Calu3 (cell line): ENCODE measurements at regions not wholly inside any gene's neighbourhood (a gene's known extent, or its start where the extent isn't known, plus 50 kb on each side); places are given as distances from the start of the nearest gene placed in this dataset.

ENCODE experiments used
- BruUV-seq: library from RNA; stranded (reverse); fragments of 400-500 nt; replicated peaks from 2 replicates; lab custom pipeline; 2021; lab: Mats Ljungman, UMichigan
- CTCF ChIA-PET: fragments of 300-600 bp; sonication (Branson Sonifier 250); formaldehyde crosslinking; loops from one replicate; lab custom pipeline; 2022; ENCODE audit warnings: antibody characterized with exemption; lab: Charles Lee
- DNase-seq: peaks from one replicate; pipeline ENCODE4 v3.0.0; 2022
- H3K27ac Mint-ChIP-seq: one replicate; pipeline ENCODE4 v1.8.0; 2022; ENCODE audit warnings: mixed read lengths; ENCODE audit not compliant: unreplicated experiment
- H3K27me3 Mint-ChIP-seq: one replicate; pipeline ENCODE4 v1.8.0; 2022; ENCODE audit warnings: mixed read lengths; ENCODE audit not compliant: unreplicated experiment
- H3K36me3 Mint-ChIP-seq: one replicate; pipeline ENCODE4 v1.8.0; 2022; ENCODE audit warnings: mild to moderate bottlenecking, moderate library complexity, mixed read lengths; ENCODE audit not compliant: insufficient read depth, unreplicated experiment
- H3K4me1 Mint-ChIP-seq: one replicate; pipeline ENCODE4 v1.8.0; 2022; ENCODE audit warnings: mild to moderate bottlenecking, low read depth, mixed read lengths; ENCODE audit not compliant: unreplicated experiment
- H3K4me3 Mint-ChIP-seq: one replicate; pipeline ENCODE4 v1.8.0; 2022; ENCODE audit warnings: mild to moderate bottlenecking, low read depth, moderate library complexity, mixed read lengths; ENCODE audit not compliant: unreplicated experiment
- H3K9me3 Mint-ChIP-seq: one replicate; pipeline ENCODE4 v1.8.0; 2022; ENCODE audit warnings: low read depth, mixed read lengths; ENCODE audit not compliant: unreplicated experiment
- intact Hi-C: fragments of 100-400 bp; cut with micrococcal nuclease; formaldehyde crosslinking; loops from one replicate; pipeline ENCODE4 v1.10.0; 2022; ENCODE audit not compliant: unreplicated experiment
- TF ChIP-seq, protein P1 (sequence below): fragments of 200-600 bp; IDR thresholded peaks from one replicate; pipeline ENCODE4 v1.8.0; 2022; ENCODE audit warnings: antibody characterized with exemption; ENCODE audit not compliant: unreplicated experiment

DNA sequence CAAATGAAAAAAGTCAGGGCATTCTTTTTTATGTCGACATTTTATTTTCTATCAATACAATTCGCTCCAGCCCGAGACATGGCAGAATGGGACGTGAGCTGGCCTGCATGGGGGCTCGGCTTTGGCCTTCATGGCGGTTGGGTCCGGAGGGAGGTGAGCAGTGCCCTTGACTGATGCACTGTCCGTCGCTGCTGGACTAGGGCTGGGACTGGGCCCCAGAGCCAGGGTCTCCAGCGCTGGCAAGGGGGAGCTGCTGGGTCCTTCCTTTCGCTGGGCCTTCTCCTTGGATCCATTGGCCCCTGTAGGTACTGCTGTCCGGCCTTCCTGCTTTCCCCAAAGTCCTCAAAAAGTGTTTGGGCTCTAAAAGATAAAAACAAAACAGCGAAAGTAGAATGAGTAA lies 124.6 kb downstream of the EDN3 start:
- no peak for DNase-seq
- TF ChIP-seq, protein P1, sequence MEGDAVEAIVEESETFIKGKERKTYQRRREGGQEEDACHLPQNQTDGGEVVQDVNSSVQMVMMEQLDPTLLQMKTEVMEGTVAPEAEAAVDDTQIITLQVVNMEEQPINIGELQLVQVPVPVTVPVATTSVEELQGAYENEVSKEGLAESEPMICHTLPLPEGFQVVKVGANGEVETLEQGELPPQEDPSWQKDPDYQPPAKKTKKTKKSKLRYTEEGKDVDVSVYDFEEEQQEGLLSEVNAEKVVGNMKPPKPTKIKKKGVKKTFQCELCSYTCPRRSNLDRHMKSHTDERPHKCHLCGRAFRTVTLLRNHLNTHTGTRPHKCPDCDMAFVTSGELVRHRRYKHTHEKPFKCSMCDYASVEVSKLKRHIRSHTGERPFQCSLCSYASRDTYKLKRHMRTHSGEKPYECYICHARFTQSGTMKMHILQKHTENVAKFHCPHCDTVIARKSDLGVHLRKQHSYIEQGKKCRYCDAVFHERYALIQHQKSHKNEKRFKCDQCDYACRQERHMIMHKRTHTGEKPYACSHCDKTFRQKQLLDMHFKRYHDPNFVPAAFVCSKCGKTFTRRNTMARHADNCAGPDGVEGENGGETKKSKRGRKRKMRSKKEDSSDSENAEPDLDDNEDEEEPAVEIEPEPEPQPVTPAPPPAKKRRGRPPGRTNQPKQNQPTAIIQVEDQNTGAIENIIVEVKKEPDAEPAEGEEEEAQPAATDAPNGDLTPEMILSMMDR: no peak
- peaks cover 49% of the 10 kb centered on the region for H3K27me3 Mint-ChIP-seq
- H3K27ac Mint-ChIP-seq: no peak overlapping the region
- H3K9me3 Mint-ChIP-seq: peaks cover 6% of the 10 kb centered on the region
- BruUV-seq: no TSS peak
- intact Hi-C loops: no loop called here
- CTCF ChIA-PET: no interaction called here
- H3K4me1 Mint-ChIP-seq: no peaks in the 10 kb centered on the region
- H3K4me3 Mint-ChIP-seq: no peak overlapping the region
- no peaks in the 10 kb centered on the region for H3K36me3 Mint-ChIP-seq

DNA sequence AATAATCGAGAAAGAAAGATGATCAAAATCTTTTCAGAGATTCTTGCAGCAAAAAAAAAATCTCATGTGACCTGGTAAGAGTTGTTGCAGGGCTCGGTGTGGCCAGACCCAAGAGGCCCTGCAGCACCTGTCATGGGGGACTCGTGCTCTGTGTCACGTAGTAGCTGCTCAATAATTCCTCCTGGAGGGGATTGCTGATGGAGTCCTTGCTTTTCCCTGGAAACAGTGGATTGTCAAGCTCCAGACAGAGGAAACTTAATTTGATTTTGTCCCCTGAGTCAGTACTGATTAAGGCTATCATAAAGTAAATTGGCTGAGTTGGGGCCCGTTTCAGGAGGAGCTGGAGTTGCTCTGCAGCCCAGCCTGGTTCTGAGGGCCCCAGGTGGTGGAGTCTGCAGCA lies 125.2 kb downstream of the EDN3 start:
- TF ChIP-seq, protein P1: no peak
- no peak overlapping the region for H3K27ac Mint-ChIP-seq
- no peak for DNase-seq
- H3K9me3 Mint-ChIP-seq: peaks cover 6% of the 10 kb centered on the region
- intact Hi-C loops: no loop called here
- no peaks in the 10 kb centered on the region for H3K36me3 Mint-ChIP-seq
- no TSS peak for BruUV-seq
- no peak overlapping the region for H3K4me3 Mint-ChIP-seq
- peaks cover 49% of the 10 kb centered on the region for H3K27me3 Mint-ChIP-seq
- CTCF ChIA-PET: no interaction called here
- no peaks in the 10 kb centered on the region for H3K4me1 Mint-ChIP-seq

DNA sequence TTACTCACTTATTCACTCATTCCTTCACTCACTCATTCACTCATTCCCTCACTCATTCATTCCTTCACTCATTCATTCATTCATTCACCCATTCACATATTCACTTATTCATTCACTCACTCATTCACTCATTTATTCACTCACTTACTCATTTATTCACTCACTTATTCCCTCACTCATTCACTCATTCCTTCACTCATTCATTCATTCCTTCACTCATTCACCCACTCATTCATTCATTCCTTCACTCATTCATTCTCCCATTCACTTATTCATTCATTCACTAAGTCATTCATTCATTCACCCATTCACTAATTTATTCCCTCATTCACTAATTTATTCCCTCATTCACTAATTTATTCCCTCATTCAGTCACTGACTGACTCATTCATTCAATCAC lies 127.6 kb downstream of the EDN3 start:
- Mint-ChIP-seq H3K9me3 (peaks cover 6% of the 10 kb centered on the region), H3K36me3 (no peaks in the 10 kb centered on the region), H3K27me3 (peaks cover 38% of the 10 kb centered on the region), H3K27ac (no peak overlapping the region), H3K4me3 (no peak overlapping the region), H3K4me1 (no peaks in the 10 kb centered on the region)
- TF ChIP-seq, protein P1: no peak
- no TSS peak for BruUV-seq
- no peak for DNase-seq
- intact Hi-C loops: no loop called here
- CTCF ChIA-PET: no interaction called here

DNA sequence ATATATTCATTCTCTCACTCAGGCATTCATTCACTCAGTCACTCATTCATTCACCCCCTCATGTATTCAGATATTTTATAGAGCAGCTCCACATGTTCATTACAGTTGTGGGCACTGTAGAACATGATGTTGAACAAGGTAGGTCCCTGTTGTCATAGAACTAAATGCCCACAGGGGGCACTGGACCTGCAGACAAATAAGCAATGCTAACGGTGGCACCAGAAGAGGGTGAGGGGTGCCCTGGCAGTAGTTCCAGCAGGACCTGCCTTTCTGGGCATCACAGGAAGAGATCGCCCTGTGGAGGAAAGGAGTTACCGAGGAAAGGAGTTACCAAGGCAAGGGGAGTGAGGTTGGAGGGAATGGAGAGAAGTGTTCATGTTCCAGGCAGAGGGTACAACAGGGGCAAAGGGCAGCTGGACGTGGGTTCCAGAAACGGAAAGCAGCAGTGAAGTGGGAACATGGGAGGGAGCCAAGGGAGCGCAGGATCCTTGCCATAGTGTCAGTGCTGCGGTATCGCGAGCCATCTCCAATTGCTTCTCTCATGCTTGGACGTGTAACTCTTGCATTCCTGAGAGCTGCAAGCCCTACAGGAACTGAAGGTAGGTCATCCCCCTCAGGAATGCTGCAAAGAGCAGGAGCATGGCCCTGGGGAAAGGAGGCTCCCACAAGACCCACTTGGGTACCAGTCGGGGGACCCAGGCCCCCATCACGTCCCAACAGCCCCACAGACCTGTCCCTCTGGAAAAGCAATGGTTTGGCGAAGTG lies 128.2 kb downstream of the EDN3 start:
- BruUV-seq: no TSS peak
- Mint-ChIP-seq H3K4me1 (no peaks in the 10 kb centered on the region), H3K27me3 (peaks cover 45% of the 10 kb centered on the region), H3K27ac (no peak overlapping the region), H3K9me3 (peaks cover 6% of the 10 kb centered on the region), H3K4me3 (no peak overlapping the region), H3K36me3 (no peaks in the 10 kb centered on the region)
- TF ChIP-seq, protein P1: peak; percentile 32
- DNase-seq: no peak
- CTCF ChIA-PET: no interaction called here
- intact Hi-C loops: no loop called here
